Naive B cell (primary cell): ENCODE measurements at regions not wholly inside any gene's neighbourhood (a gene's known extent, or its start where the extent isn't known, plus 50 kb on each side); places are given as distances from the start of the nearest gene placed in this dataset.
A peak's percentile ranks its signal among the peaks of the same experiment; 100 is the strongest.
"Not testable (repeated sequence)": the region's sequence is repeated elsewhere in the genome, so short reads cannot be mapped to it uniquely, and the experiment has no call there.

Experiments
- ATAC-seq, 2 donors: fragments of 150-1000 bp; cut with Tn5 transposase; 2 replicates each; pipeline ENCODE4 v1.10.0; 2021; ENCODE audit warnings: low read depth in 2 of 2, mild to moderate bottlenecking in 2 of 2, moderate library complexity in 2 of 2
- DNase-seq: peaks from one replicate; pipeline ENCODE4 v3.0.0; 2022
- H3K27ac Mint-ChIP-seq, 6 donors: one replicate each; pipeline ENCODE4 v1.8.0; 2020 to 2022; ENCODE audit warnings: mild to moderate bottlenecking in 6 of 6, mixed read lengths in 6 of 6, moderate library complexity in 5 of 6, inconsistent platforms in 2 of 6
- H3K27me3 Mint-ChIP-seq, 3 donors: one replicate each; pipeline ENCODE4 v1.8.0; 2021 to 2022; ENCODE audit warnings: mixed read lengths in 3 of 3, mild to moderate bottlenecking in 1 of 3
- H3K36me3 Mint-ChIP-seq, 2 donors: one replicate each; pipeline ENCODE4 v1.8.0; 2020 to 2022; ENCODE audit warnings: mixed read lengths in 2 of 2, inconsistent platforms in 1 of 2, mild to moderate bottlenecking in 1 of 2
- H3K4me1 Mint-ChIP-seq, 3 donors: one replicate each; pipeline ENCODE4 v1.8.0; 2020 to 2022; ENCODE audit warnings: mixed read lengths in 3 of 3, inconsistent platforms in 1 of 3, mild to moderate bottlenecking in 1 of 3, moderate library complexity in 1 of 3
- H3K4me3 Mint-ChIP-seq, 8 donors: one replicate each; pipeline ENCODE4 v1.8.0; 2020 to 2022; ENCODE audit warnings: mild to moderate bottlenecking in 8 of 8, mixed read lengths in 8 of 8, moderate library complexity in 8 of 8, inconsistent platforms in 2 of 8
- H3K9me3 Mint-ChIP-seq, 7 donors: one replicate each; pipeline ENCODE4 v1.8.0; 2020 to 2022; ENCODE audit warnings: mixed read lengths in 7 of 7, mild to moderate bottlenecking in 5 of 7, inconsistent platforms in 2 of 7, moderate library complexity in 1 of 7

- no peak overlapping the region for H3K4me3 Mint-ChIP-seq
- H3K27me3 Mint-ChIP-seq: no peaks in the 10 kb centered on the region
- ATAC-seq: no peak
- H3K9me3 Mint-ChIP-seq: peaks cover 0 to 2% (median 0%) of the 10 kb centered on the region in 7 donors
- H3K4me1 Mint-ChIP-seq: no peaks in the 10 kb centered on the region
- H3K27ac Mint-ChIP-seq: no peak overlapping the region
- H3K36me3 Mint-ChIP-seq: no peaks in the 10 kb centered on the region
- no peak for DNase-seq
Measured at GRCh38 chr4:131347816-131348215, 1801.3 kb upstream of the PCDH10 start.

- Mint-ChIP-seq H3K27me3 (no peaks in the 10 kb centered on the region), H3K4me1 (no peaks in the 10 kb centered on the region), H3K9me3 (peaks cover 0 to 2% (median under 1%) of the 10 kb centered on the region in 7 donors), H3K27ac (no peak overlapping the region), H3K4me3 (no peak overlapping the region), H3K36me3 (no peaks in the 10 kb centered on the region)
- DNase-seq (no peak), ATAC-seq (no peak)
Measured at GRCh38 chr4:131348263-131348662, 1800.8 kb upstream of the PCDH10 start.

- not testable (repeated sequence) for DNase-seq, ATAC-seq, H3K27me3 Mint-ChIP-seq
Measured at GRCh38 chr4:131352371-131352770, 1796.7 kb upstream of the PCDH10 start.

GRCh38 chr4:131366714-131367113 lies 1782.4 kb upstream of the PCDH10 start:
- Mint-ChIP-seq H3K36me3 (no peaks in the 10 kb centered on the region), H3K4me3 (no peak overlapping the region), H3K27ac (no peak overlapping the region), H3K4me1 (no peaks in the 10 kb centered on the region), H3K27me3 (no peaks in the 10 kb centered on the region), H3K9me3 (peaks cover 0 to 5% (median 0%) of the 10 kb centered on the region in 7 donors)
- DNase-seq: no peak
- ATAC-seq: no peak

More at GRCh38 chr4:131352371-131352770, 1796.7 kb upstream of the PCDH10 start:
- H3K36me3 Mint-ChIP-seq, H3K9me3 Mint-ChIP-seq, H3K4me1 Mint-ChIP-seq, H3K27ac Mint-ChIP-seq, H3K4me3 Mint-ChIP-seq: not testable (repeated sequence)

GRCh38 chr4:131367441-131367840 lies 1781.7 kb upstream of the PCDH10 start:
- peaks cover 0 to 5% (median 0%) of the 10 kb centered on the region in 7 donors for H3K9me3 Mint-ChIP-seq
- H3K27me3 Mint-ChIP-seq: no peaks in the 10 kb centered on the region
- no peaks in the 10 kb centered on the region for H3K36me3 Mint-ChIP-seq
- DNase-seq (no peak), ATAC-seq (no peak)
- no peak overlapping the region for H3K4me3 Mint-ChIP-seq
- no peaks in the 10 kb centered on the region for H3K4me1 Mint-ChIP-seq
- no peak overlapping the region for H3K27ac Mint-ChIP-seq

- Mint-ChIP-seq H3K36me3 (no peaks in the 10 kb centered on the region), H3K27ac (no peak overlapping the region), H3K4me3 (no peak overlapping the region), H3K9me3 (peaks cover 0 to 5% (median 0%) of the 10 kb centered on the region in 7 donors), H3K4me1 (no peaks in the 10 kb centered on the region), H3K27me3 (no peaks in the 10 kb centered on the region)
- ATAC-seq (no peak), DNase-seq (no peak)
Measured at GRCh38 chr4:131370846-131371245, 1778.2 kb upstream of the PCDH10 start.

- Mint-ChIP-seq H3K4me1 (no peaks in the 10 kb centered on the region), H3K27ac (no peak overlapping the region), H3K27me3 (no peaks in the 10 kb centered on the region), H3K36me3 (no peaks in the 10 kb centered on the region), H3K9me3 (peaks cover 4 to 19% (median 8%) of the 10 kb centered on the region in 7 donors), H3K4me3 (no peak overlapping the region)
- ATAC-seq: no peak
- no peak for DNase-seq
Measured at GRCh38 chr4:131381055-131381454, 1768.0 kb upstream of the PCDH10 start.

- no peak overlapping the region for H3K27ac Mint-ChIP-seq
- H3K36me3 Mint-ChIP-seq: no peaks in the 10 kb centered on the region
- no peak overlapping the region for H3K4me3 Mint-ChIP-seq
- H3K4me1 Mint-ChIP-seq: no peaks in the 10 kb centered on the region
- ATAC-seq: no peak
- peaks cover 4 to 29% (median 9%) of the 10 kb centered on the region in 7 donors for H3K9me3 Mint-ChIP-seq
- DNase-seq: no peak
- H3K27me3 Mint-ChIP-seq: no peaks in the 10 kb centered on the region
Measured at GRCh38 chr4:131382839-131383238, 1766.3 kb upstream of the PCDH10 start.

GRCh38 chr4:131388277-131388676 lies 1760.8 kb upstream of the PCDH10 start:
- Mint-ChIP-seq H3K27ac (no peak overlapping the region), H3K4me1 (no peaks in the 10 kb centered on the region), H3K4me3 (no peak overlapping the region), H3K9me3 (peaks cover 0 to 15% (median 5%) of the 10 kb centered on the region in 7 donors), H3K36me3 (no peaks in the 10 kb centered on the region), H3K27me3 (no peaks in the 10 kb centered on the region)
- DNase-seq: no peak
- ATAC-seq: no peak

GRCh38 chr4:131408102-131408501 lies 1741.0 kb upstream of the PCDH10 start:
- no peaks in the 10 kb centered on the region for H3K4me1 Mint-ChIP-seq
- DNase-seq: no peak
- H3K9me3 Mint-ChIP-seq: peaks cover 0 to 14% (median 3%) of the 10 kb centered on the region in 7 donors
- no peak overlapping the region for H3K27ac Mint-ChIP-seq
- H3K27me3 Mint-ChIP-seq: no peaks in the 10 kb centered on the region
- H3K4me3 Mint-ChIP-seq: no peak overlapping the region
- no peak for ATAC-seq
- H3K36me3 Mint-ChIP-seq: no peaks in the 10 kb centered on the region

- no peaks in the 10 kb centered on the region for H3K36me3 Mint-ChIP-seq
- ATAC-seq (no peak), DNase-seq (no peak)
- H3K9me3 Mint-ChIP-seq: peaks cover 0 to 14% (median 3%) of the 10 kb centered on the region in 7 donors
- H3K4me3 Mint-ChIP-seq: no peak overlapping the region
- H3K27ac Mint-ChIP-seq: no peak overlapping the region
- no peaks in the 10 kb centered on the region for H3K27me3 Mint-ChIP-seq
- H3K4me1 Mint-ChIP-seq: no peaks in the 10 kb centered on the region
Measured at GRCh38 chr4:131411393-131411792, 1737.7 kb upstream of the PCDH10 start.

GRCh38 chr4:131419147-131419546 lies 1729.9 kb upstream of the PCDH10 start:
- Mint-ChIP-seq H3K27me3 (no peaks in the 10 kb centered on the region), H3K27ac (no peak overlapping the region), H3K9me3 (peaks cover 0 to 10% (median 7%) of the 10 kb centered on the region in 7 donors), H3K4me1 (no peaks in the 10 kb centered on the region), H3K4me3 (no peak overlapping the region), H3K36me3 (no peaks in the 10 kb centered on the region)
- DNase-seq (no peak), ATAC-seq (no peak)

- Mint-ChIP-seq H3K4me1 (no peaks in the 10 kb centered on the region), H3K9me3 (peaks cover under 1 to 18% (median 10%) of the 10 kb centered on the region in 7 donors), H3K36me3 (no peaks in the 10 kb centered on the region), H3K27me3 (no peaks in the 10 kb centered on the region), H3K4me3 (peak overlapping the region in 1 of 8 donors; percentile 29), H3K27ac (no peak overlapping the region)
- no peak for ATAC-seq
- DNase-seq: no peak
Measured at GRCh38 chr4:131426023-131426758, 1722.9 kb upstream of the PCDH10 start.

- no peak for DNase-seq
- ATAC-seq: no peak
- H3K27me3 Mint-ChIP-seq: no peaks in the 10 kb centered on the region
- H3K4me3 Mint-ChIP-seq: no peak overlapping the region
- no peak overlapping the region for H3K27ac Mint-ChIP-seq
- peaks cover 0 to 13% (median 7%) of the 10 kb centered on the region in 7 donors for H3K9me3 Mint-ChIP-seq
- no peaks in the 10 kb centered on the region for H3K36me3 Mint-ChIP-seq
- no peaks in the 10 kb centered on the region for H3K4me1 Mint-ChIP-seq
Measured at GRCh38 chr4:131427000-131427399, 1722.1 kb upstream of the PCDH10 start.
